Mucosa of descending colon (tissue), 3 donors: ENCODE measurements at regions not wholly inside any gene's neighbourhood (a gene's known extent, or its start where the extent isn't known, plus 50 kb on each side); places are given as distances from the start of the nearest gene placed in this dataset.

Experiments
- ATAC-seq: fragments of 200-7000 bp; cut with Tn5 transposase; one replicate; pipeline ENCODE4 v1.9.1; 2020; ENCODE audit warnings: mild to moderate bottlenecking, moderate library complexity
- DNase-seq, 3 donors: peaks; one replicate each; pipeline ENCODE4 v3.0.0-alpha.2; 2020
- H3K36me3 ChIP-seq: fragments of 200-600 bp; one replicate; pipeline ENCODE4 v1.8.0; 2021; ENCODE audit warnings: low read depth, mild to moderate bottlenecking
- H3K4me1 ChIP-seq: fragments of 200-600 bp; one replicate; pipeline ENCODE4 v1.8.0; 2021; ENCODE audit warnings: low read depth, mild to moderate bottlenecking
- H3K4me3 ChIP-seq: fragments of 200-600 bp; one replicate; pipeline ENCODE4 v1.8.0; 2021; ENCODE audit warnings: mild to moderate bottlenecking
- H3K9me3 ChIP-seq: fragments of 200-600 bp; one replicate; pipeline ENCODE4 v1.8.0; 2021; ENCODE audit warnings: mild to moderate bottlenecking
- CTCF ChIP-seq: fragments of 200-600 bp; IDR thresholded peaks from one replicate; pipeline ENCODE4 v1.8.0; 2022; ENCODE audit warnings: antibody characterized with exemption, mild to moderate bottlenecking
- intact Hi-C, 2 donors: fragments of 100-400 bp; cut with DNase I in 1 of 2; cut with micrococcal nuclease in 1 of 2; formaldehyde crosslinking; loops; one replicate each; pipeline versions ENCODE4 v1.11.0 to v1.11.1; 2022; cut with DNase I, micrococcal nuclease
- donor health status: DM: no; HTN: no; CAD: no; lungs with moderate emphysema.
- donor health status: DM: no; HTN: no; CAD: no.
- donor health status: DM: no; HTN: yes; CAD: no.

GRCh38 chr10:76675951-76676587, 961.5 kb downstream of the KCNMA1 start:
- DNase-seq = peak; percentile 16 to 46 (median 29)
- ATAC-seq = peak; percentile 18
- intact Hi-C loops = no loop called here
- H3K36me3 ChIP-seq = no peaks in the 10 kb centered on the region
- TF ChIP-seq CTCF = no peak
- no peak overlapping the region for H3K4me3 ChIP-seq
- H3K4me1 ChIP-seq = no peaks in the 10 kb centered on the region
- H3K9me3 ChIP-seq = no peaks in the 10 kb centered on the region

GRCh38 chr10:76675561-76675950, 962.1 kb downstream of the KCNMA1 start:
- Histone ChIP-seq H3K9me3 (no peaks in the 10 kb centered on the region), H3K4me3 (no peak overlapping the region), H3K4me1 (no peaks in the 10 kb centered on the region), H3K36me3 (no peaks in the 10 kb centered on the region)
- ATAC-seq (no peak), DNase-seq (no peak)
- TF ChIP-seq CTCF = no peak
- intact Hi-C loops = no loop called here

- Histone ChIP-seq H3K9me3 (no peaks in the 10 kb centered on the region), H3K4me3 (no peak overlapping the region), H3K4me1 (no peaks in the 10 kb centered on the region), H3K36me3 (no peaks in the 10 kb centered on the region)
- no peak for TF ChIP-seq CTCF
- DNase-seq (no peak), ATAC-seq (peak; percentile 32)
- intact Hi-C loops = no loop called here
Measured at GRCh38 chr10:76667408-76668370, 969.9 kb downstream of the KCNMA1 start.

GRCh38 chr10:76666891-76667290, 970.7 kb downstream of the KCNMA1 start:
- Histone ChIP-seq H3K4me1 (no peaks in the 10 kb centered on the region), H3K36me3 (no peaks in the 10 kb centered on the region), H3K4me3 (no peak overlapping the region), H3K9me3 (no peaks in the 10 kb centered on the region)
- TF ChIP-seq CTCF = no peak
- intact Hi-C loops = no loop called here
- ATAC-seq (no peak), DNase-seq (no peak)

GRCh38 chr10:76665029-76665428, 972.6 kb downstream of the KCNMA1 start:
- H3K9me3 ChIP-seq = no peaks in the 10 kb centered on the region
- H3K4me1 ChIP-seq = no peaks in the 10 kb centered on the region
- no peak for ATAC-seq
- no peak for TF ChIP-seq CTCF
- no peak for DNase-seq
- H3K36me3 ChIP-seq = no peaks in the 10 kb centered on the region
- intact Hi-C loops = no loop called here
- no peak overlapping the region for H3K4me3 ChIP-seq
